Activated naive CD4-positive, alpha-beta T cell treated with anti-CD3 and anti-CD28 coated beads for 36 hours (primary cell): ENCODE measurements at regions not wholly inside any gene's neighbourhood (a gene's known extent, or its start where the extent isn't known, plus 50 kb on each side); places are given as distances from the start of the nearest gene placed in this dataset.

Experiments used
- CTCF ChIA-PET: fragments of 350-600 bp; sonication (Branson Sonifier 250); formaldehyde crosslinking; loops from one replicate; lab custom pipeline; 2021; ENCODE audit warnings: antibody characterized with exemption; lab: Charles Lee
- DNase-seq: peaks from one replicate; pipeline ENCODE4 v3.0.0-alpha.2; 2020
- H3K27ac Mint-ChIP-seq: one replicate; pipeline ENCODE4 v1.8.0; 2021; ENCODE audit warnings: mild to moderate bottlenecking, mixed read lengths
- H3K27me3 Mint-ChIP-seq: one replicate; pipeline ENCODE4 v1.8.0; 2021; ENCODE audit warnings: low read depth, mixed read lengths
- H3K36me3 Mint-ChIP-seq: one replicate; pipeline ENCODE4 v1.8.0; 2021; ENCODE audit warnings: low read depth, mixed read lengths
- H3K4me1 Mint-ChIP-seq: one replicate; pipeline ENCODE4 v1.8.0; 2021; ENCODE audit warnings: low read depth, mixed read lengths
- H3K4me3 Mint-ChIP-seq: one replicate; pipeline ENCODE4 v1.8.0; 2021; ENCODE audit warnings: mild to moderate bottlenecking, moderate library complexity, mixed read lengths
- H3K9me3 Mint-ChIP-seq: one replicate; pipeline ENCODE4 v1.8.0; 2021; ENCODE audit warnings: mixed read lengths
- intact Hi-C: fragments of 100-400 bp; cut with micrococcal nuclease; formaldehyde crosslinking; loops from one replicate; pipeline ENCODE4 v1.15.1; 2023

DNA sequence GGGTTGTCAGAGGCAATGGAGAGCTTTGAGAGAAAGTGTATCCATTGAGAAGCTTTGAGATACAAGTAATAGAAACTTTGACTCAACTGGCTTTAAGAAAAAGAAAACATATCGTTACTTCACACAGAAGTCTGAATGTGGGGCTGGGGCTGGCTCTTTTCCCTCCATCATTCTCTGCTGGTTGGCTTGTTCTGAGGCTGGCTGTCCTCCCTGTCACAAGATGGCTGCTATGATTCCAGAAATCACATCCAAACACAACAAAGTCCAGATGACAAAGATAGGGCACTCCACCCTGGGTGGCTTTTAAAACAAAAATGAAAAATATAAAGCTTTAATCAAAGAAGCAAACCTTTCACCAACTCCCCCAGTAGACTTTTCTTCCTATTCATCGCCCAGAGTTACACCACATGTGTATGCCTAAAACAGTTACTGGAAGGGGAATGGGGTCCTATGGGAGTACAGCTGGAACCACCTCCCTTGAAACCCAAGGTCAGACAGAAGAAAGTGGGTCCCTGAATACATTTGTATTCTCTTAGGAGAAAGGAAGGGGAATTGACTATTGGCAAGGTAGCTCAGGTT is 284.3 kb downstream of the GAS1 start:
- Mint-ChIP-seq H3K4me1 (no peaks in the 10 kb centered on the region), H3K9me3 (no peaks in the 10 kb centered on the region), H3K27me3 (peaks cover 16% of the 10 kb centered on the region), H3K4me3 (no peak overlapping the region), H3K36me3 (no peaks in the 10 kb centered on the region), H3K27ac (no peak overlapping the region)
- CTCF ChIA-PET, result no interaction called here
- no peak for DNase-seq
- intact Hi-C loops, result no loop called here

DNA sequence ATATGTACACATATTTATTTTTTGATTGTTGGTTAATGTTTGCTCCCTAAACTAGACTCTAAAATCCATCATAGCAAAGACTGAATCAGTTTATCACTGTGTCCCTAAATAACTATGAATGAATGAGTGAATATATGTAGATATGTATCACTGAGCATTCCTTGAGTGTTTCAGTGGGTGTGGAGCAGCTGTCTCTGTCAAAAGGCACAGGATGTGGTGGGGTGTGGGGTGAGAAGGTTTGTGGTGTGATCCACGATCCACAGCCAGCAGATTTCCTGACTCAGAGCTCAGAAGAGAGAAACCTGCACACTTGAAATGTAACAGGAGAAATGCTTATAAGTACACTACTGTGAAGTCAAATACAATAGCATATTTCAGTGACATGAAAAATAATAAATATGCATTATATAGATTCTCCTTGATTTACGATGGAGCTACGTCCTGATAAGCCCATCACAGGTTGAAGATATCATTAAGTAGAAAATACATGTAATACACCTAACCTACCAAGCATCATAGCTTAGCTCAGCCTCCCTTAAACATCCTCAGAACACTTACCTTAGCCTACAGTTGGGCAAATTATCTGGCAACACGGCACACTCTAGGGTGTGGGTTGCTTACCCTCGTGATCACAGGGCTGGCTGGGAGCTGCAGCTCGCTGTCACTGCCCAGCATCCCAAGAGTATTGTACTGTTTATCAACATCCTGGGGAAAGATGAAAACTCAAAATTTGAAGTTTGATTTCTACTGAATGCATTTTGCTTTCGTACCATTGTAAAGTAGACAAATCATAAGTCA is 287.0 kb downstream of the GAS1 start:
- intact Hi-C loops, result no loop called here
- no peaks in the 10 kb centered on the region for H3K9me3 Mint-ChIP-seq
- no peaks in the 10 kb centered on the region for H3K36me3 Mint-ChIP-seq
- H3K4me3 Mint-ChIP-seq, result no peak overlapping the region
- no peak for DNase-seq
- CTCF ChIA-PET, result no interaction called here
- no peak overlapping the region for H3K27ac Mint-ChIP-seq
- no peaks in the 10 kb centered on the region for H3K4me1 Mint-ChIP-seq
- peaks cover 8% of the 10 kb centered on the region for H3K27me3 Mint-ChIP-seq

DNA sequence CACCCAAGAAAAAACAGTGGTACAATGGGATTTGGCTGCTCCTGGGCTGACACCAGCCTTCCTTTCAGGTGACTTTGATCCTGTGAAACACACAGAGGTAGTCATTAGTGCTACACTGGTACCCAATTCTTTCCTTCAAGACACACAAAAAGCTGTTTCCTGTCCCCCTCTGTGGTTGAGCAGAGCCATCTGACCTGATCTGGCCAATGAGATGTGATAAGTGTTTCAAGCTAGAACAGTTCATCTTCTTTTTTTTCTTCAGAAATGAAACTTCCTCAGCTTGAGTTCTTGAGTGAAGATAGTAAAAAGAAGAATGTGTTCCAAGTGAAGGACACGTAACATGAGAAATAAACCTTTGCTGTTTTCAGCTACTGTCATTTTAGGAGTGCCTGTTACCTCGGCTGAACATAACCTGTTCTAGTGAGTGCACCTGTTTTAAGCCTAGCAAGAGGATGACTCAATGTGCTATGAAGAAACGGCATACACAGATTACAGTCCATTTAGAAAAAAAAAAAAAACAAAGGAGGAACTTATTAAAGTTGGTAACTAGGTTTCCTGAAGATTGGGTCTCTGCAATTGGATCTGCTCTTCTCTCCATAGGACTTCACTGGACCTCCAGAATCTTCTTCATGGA is 287.8 kb downstream of the GAS1 start:
- peaks cover 8% of the 10 kb centered on the region for H3K27me3 Mint-ChIP-seq
- no peaks in the 10 kb centered on the region for H3K9me3 Mint-ChIP-seq
- intact Hi-C loops, result no loop called here
- no peak overlapping the region for H3K4me3 Mint-ChIP-seq
- CTCF ChIA-PET, result no interaction called here
- no peak overlapping the region for H3K27ac Mint-ChIP-seq
- H3K36me3 Mint-ChIP-seq, result no peaks in the 10 kb centered on the region
- no peak for DNase-seq
- no peaks in the 10 kb centered on the region for H3K4me1 Mint-ChIP-seq

- Mint-ChIP-seq H3K4me3 (no peak overlapping the region), H3K27ac (no peak overlapping the region), H3K27me3 (peaks cover 10% of the 10 kb centered on the region), H3K36me3 (no peaks in the 10 kb centered on the region), H3K4me1 (no peaks in the 10 kb centered on the region), H3K9me3 (peaks cover 6% of the 10 kb centered on the region)
- CTCF ChIA-PET, result interaction anchor here (0.6 kb wide), 1 partner anchor 187 kb away, joined by 3 read pairs; no protein-coding TSS in a partner anchor
- intact Hi-C loops, result no loop called here
- no peak for DNase-seq
These were observed 292.2 kb downstream of the GAS1 start for GRCh38 chr9:86655147-86655546.

GRCh38 chr9:86653466-86653865 is 293.8 kb downstream of the GAS1 start:
- intact Hi-C loops, result no loop called here

DNA sequence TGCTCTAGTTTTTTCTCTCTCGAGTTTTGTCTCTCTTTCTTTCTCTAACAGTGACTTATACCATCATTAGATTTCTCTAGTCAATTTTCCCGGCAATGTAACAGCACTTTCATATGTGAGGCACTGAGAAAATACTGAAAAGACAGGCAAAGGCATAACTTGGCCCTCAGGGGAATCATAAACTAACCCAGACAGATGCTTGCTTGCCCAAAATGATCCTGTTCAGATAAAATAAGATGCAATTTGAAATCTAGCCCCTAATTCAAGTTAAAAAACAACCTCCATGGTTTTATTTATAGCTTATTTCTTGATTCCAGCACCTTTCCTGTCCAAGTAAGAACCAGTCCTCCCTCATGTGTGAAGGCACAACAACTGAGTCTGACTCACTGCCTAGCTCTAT is 294.6 kb downstream of the GAS1 start:
- intact Hi-C loops, result no loop called here
- Mint-ChIP-seq H3K9me3 (peaks cover 6% of the 10 kb centered on the region), H3K27ac (no peak overlapping the region), H3K36me3 (no peaks in the 10 kb centered on the region), H3K27me3 (peaks cover 3% of the 10 kb centered on the region), H3K4me3 (no peak overlapping the region), H3K4me1 (no peaks in the 10 kb centered on the region)
- DNase-seq, result no peak
- CTCF ChIA-PET, result no interaction called here

More at GRCh38 chr9:86653466-86653865, 293.8 kb downstream of the GAS1 start:
- Mint-ChIP-seq H3K4me1 (no peaks in the 10 kb centered on the region), H3K27me3 (peaks cover 5% of the 10 kb centered on the region), H3K27ac (no peak overlapping the region), H3K4me3 (no peak overlapping the region), H3K9me3 (peaks cover 6% of the 10 kb centered on the region), H3K36me3 (no peaks in the 10 kb centered on the region)
- no peak for DNase-seq
- CTCF ChIA-PET, result no interaction called here

DNA sequence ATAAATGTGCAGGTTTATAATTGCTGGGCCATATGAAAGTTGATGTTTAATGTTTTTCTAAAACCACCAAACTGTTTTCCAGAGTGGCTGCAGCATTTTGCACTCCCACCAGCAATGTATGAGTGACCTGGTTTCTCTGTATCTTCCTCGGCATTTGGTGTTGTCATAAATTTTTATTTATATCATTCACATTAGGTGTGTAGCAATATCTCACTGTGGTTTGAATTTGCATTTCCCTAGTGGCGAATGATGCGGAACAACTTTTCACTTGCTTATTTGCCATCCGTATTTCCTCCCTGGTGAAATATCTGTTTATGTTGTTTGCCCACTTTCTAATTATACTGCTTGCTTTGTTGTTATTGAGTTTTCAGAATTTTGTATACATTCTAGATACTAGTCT is 295.7 kb upstream of the TUT7 start:
- Mint-ChIP-seq H3K4me3 (no peak overlapping the region), H3K27ac (no peak overlapping the region), H3K4me1 (no peaks in the 10 kb centered on the region), H3K36me3 (no peaks in the 10 kb centered on the region), H3K27me3 (peaks cover 3% of the 10 kb centered on the region), H3K9me3 (peaks cover 6% of the 10 kb centered on the region)
- no peak for DNase-seq
- CTCF ChIA-PET, result no interaction called here
- intact Hi-C loops, result no loop called here

DNA sequence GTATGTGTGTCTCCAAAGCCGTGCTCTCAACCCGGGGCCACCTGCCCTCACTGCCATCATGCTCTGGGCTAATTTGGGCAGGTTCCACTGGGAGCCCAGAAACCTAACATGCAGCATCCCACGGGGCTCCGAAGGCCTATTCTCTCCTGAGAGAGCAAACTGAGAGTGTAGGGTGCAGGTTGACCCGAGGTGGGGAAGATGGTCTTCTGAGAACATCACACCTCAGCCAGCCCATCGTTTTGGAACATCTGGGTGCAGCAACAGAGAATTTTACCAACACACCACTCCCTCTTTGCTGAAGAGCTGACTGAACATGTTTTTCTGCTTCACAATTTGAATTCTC is 294.6 kb upstream of the TUT7 start:
- no peak overlapping the region for H3K4me3 Mint-ChIP-seq
- no peak overlapping the region for H3K27ac Mint-ChIP-seq
- no peak for DNase-seq
- intact Hi-C loops, result no loop called here
- H3K36me3 Mint-ChIP-seq, result no peaks in the 10 kb centered on the region
- CTCF ChIA-PET, result no interaction called here
- H3K4me1 Mint-ChIP-seq, result no peaks in the 10 kb centered on the region
- peaks cover 3% of the 10 kb centered on the region for H3K27me3 Mint-ChIP-seq
- H3K9me3 Mint-ChIP-seq, result peaks cover 6% of the 10 kb centered on the region

- Mint-ChIP-seq H3K9me3 (peaks cover 1% of the 10 kb centered on the region), H3K4me1 (no peaks in the 10 kb centered on the region), H3K27me3 (peaks cover 3% of the 10 kb centered on the region), H3K36me3 (no peaks in the 10 kb centered on the region), H3K4me3 (no peak overlapping the region), H3K27ac (no peak overlapping the region)
- CTCF ChIA-PET, result no interaction called here
- intact Hi-C loops, result no loop called here
- no peak for DNase-seq
These were observed 294.1 kb upstream of the TUT7 start for GRCh38 chr9:86648156-86648827.

DNA sequence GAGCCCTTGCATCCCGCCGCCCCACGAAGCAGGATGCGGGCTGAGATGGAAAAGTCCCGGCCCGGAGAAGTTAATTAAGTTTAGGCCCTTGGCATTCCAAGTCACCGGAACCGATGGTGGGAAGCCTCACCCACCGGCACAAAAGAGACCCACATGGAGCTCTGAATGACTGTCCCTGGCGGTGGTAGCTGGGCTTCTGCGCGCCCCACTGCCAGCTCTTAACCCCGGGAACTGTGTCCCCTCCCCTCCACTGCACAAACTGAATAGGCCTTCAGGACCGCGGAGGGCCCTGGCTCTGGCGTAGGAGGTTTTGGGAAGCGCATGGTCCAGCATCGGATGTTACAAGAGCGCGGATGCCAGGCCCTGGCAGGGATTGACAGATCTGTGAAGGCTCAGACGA is 291.1 kb upstream of the TUT7 start:
- Mint-ChIP-seq H3K36me3 (no peaks in the 10 kb centered on the region), H3K4me1 (no peaks in the 10 kb centered on the region), H3K27me3 (peaks cover 3% of the 10 kb centered on the region), H3K27ac (no peak overlapping the region), H3K4me3 (no peak overlapping the region), H3K9me3 (no peaks in the 10 kb centered on the region)
- intact Hi-C loops, result no loop called here
- CTCF ChIA-PET, result no interaction called here
- DNase-seq, result no peak

DNA sequence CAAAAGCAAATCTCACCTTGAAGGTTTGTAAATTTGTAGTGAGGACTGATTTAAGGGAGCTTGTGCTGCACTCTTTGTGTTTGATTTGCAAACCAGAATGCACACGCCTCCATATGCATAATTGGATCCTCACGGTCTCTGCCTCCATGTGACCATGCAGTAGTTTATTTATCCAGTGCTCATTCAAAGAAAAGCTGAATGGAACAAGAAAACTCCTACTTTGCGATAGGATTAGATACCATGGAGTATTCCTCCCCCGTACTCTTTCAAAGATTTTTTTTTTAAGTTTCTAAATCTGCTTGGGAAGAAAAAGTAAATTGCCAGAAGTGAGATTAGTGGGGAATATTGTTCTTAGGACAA is 290.4 kb upstream of the TUT7 start:
- Mint-ChIP-seq H3K4me1 (no peaks in the 10 kb centered on the region), H3K36me3 (no peaks in the 10 kb centered on the region), H3K27ac (no peak overlapping the region), H3K27me3 (peaks cover 3% of the 10 kb centered on the region), H3K9me3 (no peaks in the 10 kb centered on the region), H3K4me3 (no peak overlapping the region)
- intact Hi-C loops, result no loop called here
- no peak for DNase-seq
- CTCF ChIA-PET, result no interaction called here

GRCh38 chr9:86643946-86644674 is 289.9 kb upstream of the TUT7 start:
- H3K36me3 Mint-ChIP-seq, result no peaks in the 10 kb centered on the region
- CTCF ChIA-PET, result no interaction called here
- H3K4me1 Mint-ChIP-seq, result no peaks in the 10 kb centered on the region
- intact Hi-C loops, result no loop called here
- no peak overlapping the region for H3K4me3 Mint-ChIP-seq
- H3K27ac Mint-ChIP-seq, result no peak overlapping the region
- H3K9me3 Mint-ChIP-seq, result no peaks in the 10 kb centered on the region
- no peak for DNase-seq
- H3K27me3 Mint-ChIP-seq, result peaks cover 3% of the 10 kb centered on the region
